Activated CD4-positive, alpha-beta memory T cell treated with anti-CD3 and anti-CD28 coated beads, Interleukin-2, amount 10 ng/mL, durations not matched to agents 7 days and 5 days (primary cell): ENCODE measurements at regions not wholly inside any gene's neighbourhood (a gene's known extent, or its start where the extent isn't known, plus 50 kb on each side); places are given as distances from the start of the nearest gene placed in this dataset.
"Not testable (repeated sequence)": the region's sequence is repeated elsewhere in the genome, so short reads cannot be mapped to it uniquely, and the experiment has no call there.

ENCODE experiments used
- CTCF ChIA-PET: fragments of 350-600 bp; sonication (Branson Sonifier 250); formaldehyde crosslinking; loops from one replicate; lab custom pipeline; 2021; ENCODE audit warnings: antibody characterized with exemption, inconsistent platforms; lab: Charles Lee
- POLR2A ChIA-PET: fragments of 350-600 bp; sonication (Branson Sonifier 250); formaldehyde crosslinking; loops from one replicate; lab custom pipeline; 2021; ENCODE audit warnings: antibody characterized with exemption; lab: Charles Lee
- DNase-seq: peaks from one replicate; pipeline ENCODE4 v3.0.0-alpha.2; 2020
- H3K27ac Mint-ChIP-seq: one replicate; pipeline ENCODE4 v1.8.0; 2021; ENCODE audit warnings: mild to moderate bottlenecking, mixed read lengths
- H3K27me3 Mint-ChIP-seq: one replicate; pipeline ENCODE4 v1.8.0; 2021; ENCODE audit warnings: mixed read lengths
- H3K36me3 Mint-ChIP-seq: one replicate; pipeline ENCODE4 v1.8.0; 2021; ENCODE audit warnings: low read depth, mixed read lengths
- H3K4me1 Mint-ChIP-seq: one replicate; pipeline ENCODE4 v1.8.0; 2021; ENCODE audit warnings: mixed read lengths
- H3K4me3 Mint-ChIP-seq: one replicate; pipeline ENCODE4 v1.8.0; 2021; ENCODE audit warnings: mild to moderate bottlenecking, mixed read lengths
- H3K9me3 Mint-ChIP-seq: one replicate; pipeline ENCODE4 v1.8.0; 2021; ENCODE audit warnings: mixed read lengths

DNA sequence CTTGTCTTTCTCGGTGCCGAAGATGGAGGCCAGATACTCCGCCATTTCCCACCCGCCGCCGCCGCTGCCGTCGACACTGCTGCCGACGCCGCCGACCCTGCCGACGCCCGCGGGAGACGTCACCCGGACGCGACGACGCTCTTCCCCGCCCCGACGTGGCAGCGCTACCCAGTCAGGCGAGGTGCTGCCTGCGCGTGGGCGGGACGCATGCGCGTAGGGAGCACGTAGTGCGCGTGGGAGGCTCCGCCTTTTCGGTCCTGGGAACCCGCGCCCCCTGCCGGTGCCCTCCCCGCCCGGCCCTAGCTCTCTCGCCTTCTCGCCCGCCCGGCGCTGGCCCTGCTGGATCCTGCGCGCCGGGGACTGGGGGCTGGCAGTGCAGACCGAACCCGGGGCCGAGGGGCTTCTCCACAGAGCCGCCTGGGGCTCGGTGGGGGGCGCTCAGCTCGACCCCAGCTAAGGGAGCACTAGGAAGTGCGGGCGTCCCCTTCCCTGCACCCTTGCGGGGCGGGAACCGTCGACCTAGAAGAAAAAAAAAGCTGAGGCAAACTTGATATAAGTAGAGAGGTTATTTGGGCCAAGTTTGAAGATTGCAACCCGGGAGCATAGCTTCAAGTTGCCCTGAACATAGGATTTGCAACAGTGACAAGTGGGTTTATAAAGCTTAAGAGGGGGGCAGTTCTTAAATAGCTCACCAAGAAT, 4022.1 kb upstream of the TPTE start:
- H3K4me1 Mint-ChIP-seq, POLR2A ChIA-PET, H3K27ac Mint-ChIP-seq, DNase-seq, CTCF ChIA-PET, H3K36me3 Mint-ChIP-seq, H3K9me3 Mint-ChIP-seq, H3K4me3 Mint-ChIP-seq, H3K27me3 Mint-ChIP-seq: not testable (repeated sequence)

DNA sequence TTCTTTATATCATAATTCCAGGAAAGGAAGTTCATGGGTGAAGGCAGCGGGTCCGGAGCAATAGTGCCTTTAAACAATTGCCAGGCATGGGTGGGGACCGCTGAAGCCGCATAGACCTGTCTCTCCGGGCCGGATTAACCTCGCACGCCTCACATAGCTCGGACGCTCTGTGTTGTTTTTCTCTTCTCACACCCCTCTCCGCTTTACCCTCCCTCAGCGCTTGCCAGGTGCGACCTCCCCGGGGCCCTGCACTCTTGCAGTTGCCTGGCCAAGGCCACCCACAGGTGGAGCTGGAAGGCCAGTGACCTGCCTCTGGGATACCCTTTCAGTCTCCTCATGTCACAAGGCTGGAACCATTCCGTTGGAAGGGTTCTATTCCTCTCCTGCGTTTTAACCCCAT, 4021.5 kb upstream of the TPTE start:
- H3K9me3 Mint-ChIP-seq, POLR2A ChIA-PET, H3K4me3 Mint-ChIP-seq, DNase-seq, H3K36me3 Mint-ChIP-seq, H3K27ac Mint-ChIP-seq, CTCF ChIA-PET, H3K27me3 Mint-ChIP-seq, H3K4me1 Mint-ChIP-seq: not testable (repeated sequence)

DNA sequence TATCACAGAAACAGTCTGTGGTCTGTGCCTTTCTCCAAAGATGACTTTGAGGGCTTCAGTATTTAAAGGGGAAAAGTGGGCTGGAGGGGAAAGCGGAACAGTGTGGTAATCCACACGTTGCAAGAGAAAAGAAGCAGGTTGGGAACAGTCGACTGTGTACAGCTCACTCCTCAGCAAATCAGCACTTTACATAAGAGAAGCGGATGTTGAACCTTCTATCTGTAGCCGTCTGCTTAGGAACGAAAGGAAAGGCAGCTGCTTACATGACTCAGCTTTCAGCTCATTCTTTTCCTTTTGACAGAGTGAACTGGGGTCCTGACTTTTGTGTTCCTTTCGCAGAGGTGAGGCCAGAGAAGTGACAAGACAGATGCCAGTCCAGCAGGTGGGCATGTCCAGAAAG, 4020.7 kb upstream of the TPTE start:
- POLR2A ChIA-PET, H3K4me3 Mint-ChIP-seq, DNase-seq, H3K36me3 Mint-ChIP-seq, CTCF ChIA-PET, H3K27me3 Mint-ChIP-seq, H3K4me1 Mint-ChIP-seq, H3K27ac Mint-ChIP-seq, H3K9me3 Mint-ChIP-seq: not testable (repeated sequence)

DNA sequence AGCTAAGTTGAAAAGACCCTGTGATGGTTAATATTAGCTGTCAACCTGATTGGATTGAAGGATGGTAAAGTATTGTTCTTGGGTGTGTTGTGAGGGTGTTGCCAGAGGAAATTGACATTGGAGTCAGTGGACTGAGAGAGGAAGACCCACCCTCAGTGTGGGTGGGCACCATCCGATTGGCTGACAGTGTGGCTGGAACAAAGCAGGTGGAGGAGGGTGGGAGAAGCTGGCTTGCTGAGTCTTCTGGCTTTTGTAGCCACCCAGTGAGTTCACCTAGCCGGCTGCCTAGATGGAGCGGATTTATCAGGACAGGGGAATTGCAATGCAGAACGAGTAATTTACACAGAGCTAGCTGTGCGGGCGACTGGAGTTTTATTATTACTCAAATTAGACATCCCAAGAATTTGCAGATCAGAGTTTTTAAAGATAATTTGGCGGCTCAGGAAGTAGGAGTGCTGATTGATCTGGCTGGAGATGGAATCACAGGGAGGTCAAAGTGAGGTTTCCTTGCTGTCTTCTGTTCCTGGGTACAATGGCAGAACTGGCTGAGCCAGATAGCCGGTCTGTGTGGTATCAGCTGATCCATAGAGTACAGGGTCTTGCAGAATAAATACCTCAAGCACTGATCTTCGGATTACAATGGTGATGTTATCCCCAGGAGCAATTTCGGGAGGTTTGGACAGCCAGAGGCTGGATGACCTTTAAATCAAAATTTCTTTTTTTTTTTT, 4015.1 kb upstream of the TPTE start:
- CTCF ChIA-PET, H3K9me3 Mint-ChIP-seq, POLR2A ChIA-PET, H3K4me3 Mint-ChIP-seq, DNase-seq, H3K27ac Mint-ChIP-seq, H3K27me3 Mint-ChIP-seq, H3K4me1 Mint-ChIP-seq, H3K36me3 Mint-ChIP-seq: not testable (repeated sequence)

DNA sequence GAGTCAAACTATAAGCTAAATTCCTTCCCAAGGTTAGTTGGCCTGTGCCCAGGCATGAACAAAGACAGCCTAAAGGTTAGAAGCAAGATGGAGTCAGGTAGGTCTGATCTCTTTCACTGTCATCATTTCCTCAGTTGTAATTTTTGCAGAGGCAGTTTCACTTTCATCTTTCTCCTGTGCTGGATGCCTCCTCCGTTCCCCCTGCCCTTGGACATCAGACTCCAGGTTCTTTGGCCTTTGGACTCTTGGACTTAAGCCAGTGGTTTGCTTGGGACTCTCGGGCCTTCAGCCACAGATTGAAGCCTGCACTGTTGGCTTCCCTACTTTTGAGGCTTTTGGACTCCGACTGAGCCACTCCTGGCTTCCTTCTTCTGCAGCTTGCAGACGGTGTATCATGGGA, 4013.8 kb upstream of the TPTE start:
- H3K27ac Mint-ChIP-seq, H3K4me3 Mint-ChIP-seq, CTCF ChIA-PET, H3K36me3 Mint-ChIP-seq, H3K4me1 Mint-ChIP-seq, DNase-seq, H3K27me3 Mint-ChIP-seq, H3K9me3 Mint-ChIP-seq, POLR2A ChIA-PET: not testable (repeated sequence)

DNA sequence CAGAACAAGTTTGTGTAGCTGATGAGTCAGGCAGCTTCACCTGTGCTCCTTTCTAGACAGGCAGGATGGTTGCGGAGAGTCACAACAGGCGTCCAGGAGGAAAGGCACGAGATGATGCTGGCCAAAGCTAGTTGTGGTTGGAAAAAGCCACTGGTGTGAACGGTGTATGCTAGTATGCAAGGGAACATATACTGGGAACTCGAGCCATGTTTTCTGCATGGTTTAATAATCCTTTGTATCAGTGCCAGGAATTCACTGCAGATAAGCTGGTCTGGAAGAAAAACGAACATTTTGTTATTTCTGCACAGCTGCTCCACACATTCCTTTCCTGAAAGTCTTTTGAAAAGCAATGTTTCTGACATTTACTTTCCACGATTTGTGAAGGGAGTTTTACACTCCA, 3999.6 kb upstream of the TPTE start:
- H3K4me1 Mint-ChIP-seq, CTCF ChIA-PET: not testable (repeated sequence)

DNA sequence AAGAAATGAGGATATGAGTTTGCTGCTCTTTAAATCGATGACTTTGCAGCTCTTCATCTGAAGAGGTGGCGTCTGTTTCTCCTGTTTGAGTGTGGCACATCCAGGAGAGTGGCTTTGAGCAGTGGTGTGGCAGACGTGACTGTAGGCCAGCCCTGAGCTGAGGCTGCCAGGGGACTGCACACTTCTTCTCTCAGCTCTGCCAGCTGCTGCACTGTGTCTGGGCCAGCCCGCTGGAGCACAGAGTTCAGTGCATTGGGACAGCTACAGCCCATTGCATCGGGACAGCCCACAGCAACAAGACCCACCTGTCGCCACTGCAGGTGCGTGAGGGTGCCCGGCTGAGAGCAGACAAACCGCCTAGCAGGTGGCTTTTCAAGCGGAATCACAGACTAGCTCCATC, 3995.2 kb upstream of the TPTE start:
- CTCF ChIA-PET, H3K4me3 Mint-ChIP-seq, H3K9me3 Mint-ChIP-seq, POLR2A ChIA-PET, DNase-seq, H3K4me1 Mint-ChIP-seq, H3K27me3 Mint-ChIP-seq, H3K36me3 Mint-ChIP-seq, H3K27ac Mint-ChIP-seq: not testable (repeated sequence)

More for the DNA sequence above, 3999.6 kb upstream of the TPTE start:
- POLR2A ChIA-PET, H3K27me3 Mint-ChIP-seq, DNase-seq, H3K4me3 Mint-ChIP-seq, H3K36me3 Mint-ChIP-seq, H3K27ac Mint-ChIP-seq, H3K9me3 Mint-ChIP-seq: not testable (repeated sequence)

DNA sequence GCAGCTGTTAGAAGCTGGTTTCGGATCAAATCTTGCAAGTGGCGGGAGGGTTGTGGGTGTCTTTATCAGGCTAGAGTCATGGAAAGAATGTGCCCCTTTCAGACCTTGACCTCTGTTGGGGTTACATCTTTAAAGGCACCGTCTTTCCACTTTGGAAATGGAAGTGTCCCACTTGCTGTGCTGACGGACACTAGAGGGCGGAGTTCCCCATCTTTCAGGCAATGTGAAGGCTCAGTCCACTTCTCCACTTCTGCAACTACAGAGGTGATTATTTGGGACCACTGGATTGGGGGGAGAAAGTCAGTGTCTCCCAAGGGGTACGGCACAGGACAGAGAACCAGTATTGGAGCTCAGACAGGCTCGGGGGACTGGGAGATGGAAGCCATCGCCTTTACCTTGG, 3990.7 kb upstream of the TPTE start:
- DNase-seq, H3K36me3 Mint-ChIP-seq, H3K4me3 Mint-ChIP-seq, H3K9me3 Mint-ChIP-seq, CTCF ChIA-PET, H3K4me1 Mint-ChIP-seq, POLR2A ChIA-PET, H3K27ac Mint-ChIP-seq, H3K27me3 Mint-ChIP-seq: not testable (repeated sequence)

DNA sequence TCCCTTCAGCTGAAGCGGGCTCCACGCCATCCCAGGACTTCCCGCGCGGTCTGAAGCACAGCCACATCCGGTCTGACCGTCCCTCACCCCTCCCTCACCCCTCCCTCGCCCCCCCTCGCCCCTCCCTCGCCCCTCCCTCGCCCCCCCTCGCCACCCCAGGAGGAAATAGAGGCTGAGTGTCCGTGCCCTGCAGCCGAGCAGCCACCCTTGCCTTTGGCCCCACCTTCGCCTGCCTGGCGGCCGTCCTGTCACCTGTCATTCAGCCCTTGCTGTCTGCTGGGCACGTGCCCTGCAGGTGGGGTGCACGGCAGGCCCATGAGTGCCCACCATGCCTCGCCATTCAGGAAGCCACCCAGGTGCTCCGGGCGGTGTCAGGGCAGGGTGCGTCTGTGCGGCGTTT, 3988.1 kb upstream of the TPTE start:
- H3K9me3 Mint-ChIP-seq, H3K4me1 Mint-ChIP-seq, POLR2A ChIA-PET, H3K4me3 Mint-ChIP-seq, H3K36me3 Mint-ChIP-seq, CTCF ChIA-PET, H3K27ac Mint-ChIP-seq, DNase-seq, H3K27me3 Mint-ChIP-seq: not testable (repeated sequence)

DNA sequence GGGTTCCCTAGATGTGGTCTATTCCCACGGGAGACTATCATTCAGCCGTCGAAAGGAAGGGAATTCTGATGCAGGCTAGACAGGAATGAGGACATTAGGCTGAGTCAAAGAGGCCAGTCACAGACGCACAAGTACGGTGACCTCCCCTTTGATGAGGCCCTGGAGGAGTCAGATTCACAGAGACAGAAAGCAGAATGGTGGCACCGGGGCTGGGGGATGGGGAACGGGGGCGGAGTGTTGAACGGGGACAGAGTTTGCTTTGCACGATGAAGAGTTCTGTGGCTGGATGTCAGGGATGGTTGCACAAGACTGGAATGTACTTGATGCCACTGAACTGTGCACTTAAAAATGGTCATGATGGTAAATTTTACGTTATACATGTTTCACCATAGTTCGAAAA, 3983.1 kb upstream of the TPTE start:
- H3K27me3 Mint-ChIP-seq, H3K9me3 Mint-ChIP-seq, H3K4me1 Mint-ChIP-seq, H3K27ac Mint-ChIP-seq, DNase-seq, CTCF ChIA-PET, POLR2A ChIA-PET, H3K4me3 Mint-ChIP-seq, H3K36me3 Mint-ChIP-seq: not testable (repeated sequence)

DNA sequence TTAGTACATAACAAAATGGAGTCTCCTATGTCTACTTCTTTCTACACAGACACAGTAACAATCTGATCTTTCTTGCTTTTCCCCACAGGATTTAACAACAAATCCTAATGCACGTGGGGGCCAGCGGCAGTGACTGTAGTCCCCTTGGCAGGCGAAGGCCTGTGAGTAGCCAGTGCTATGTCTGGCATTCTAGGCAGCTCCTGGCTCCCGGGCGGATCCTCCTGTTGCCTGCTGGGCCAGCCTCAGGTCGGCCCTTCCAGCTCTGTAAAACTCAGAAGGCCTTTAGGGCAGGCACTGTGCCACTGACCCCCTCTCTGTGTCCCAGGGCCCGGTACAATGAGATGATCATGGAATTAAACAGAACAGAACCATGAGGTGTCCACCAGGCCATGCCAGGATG, 3981.7 kb upstream of the TPTE start:
- H3K27ac Mint-ChIP-seq, H3K27me3 Mint-ChIP-seq, H3K4me1 Mint-ChIP-seq, POLR2A ChIA-PET, H3K9me3 Mint-ChIP-seq, H3K36me3 Mint-ChIP-seq, DNase-seq, CTCF ChIA-PET, H3K4me3 Mint-ChIP-seq: not testable (repeated sequence)

DNA sequence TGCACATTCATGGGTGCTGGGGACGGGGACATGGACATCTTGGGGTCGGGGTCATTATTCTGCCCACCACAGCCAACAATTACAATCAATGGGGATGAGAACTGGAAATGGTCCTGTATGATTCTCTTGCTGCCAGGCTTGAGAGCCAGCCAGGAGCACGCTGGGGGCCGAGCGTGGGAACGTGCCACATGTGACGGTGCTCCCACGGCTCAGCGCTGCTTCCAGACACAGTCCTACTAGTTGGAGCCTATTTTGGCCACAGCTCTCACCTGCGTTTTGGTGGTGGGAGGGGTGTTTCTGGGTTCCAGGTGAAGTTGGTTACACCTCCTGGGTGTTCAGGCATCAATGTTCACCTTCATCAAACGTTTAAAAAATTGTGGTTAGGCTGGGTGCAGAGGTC, 3980.3 kb upstream of the TPTE start:
- CTCF ChIA-PET, H3K27ac Mint-ChIP-seq, H3K4me3 Mint-ChIP-seq, POLR2A ChIA-PET, H3K27me3 Mint-ChIP-seq, H3K4me1 Mint-ChIP-seq, H3K36me3 Mint-ChIP-seq, H3K9me3 Mint-ChIP-seq, DNase-seq: not testable (repeated sequence)

DNA sequence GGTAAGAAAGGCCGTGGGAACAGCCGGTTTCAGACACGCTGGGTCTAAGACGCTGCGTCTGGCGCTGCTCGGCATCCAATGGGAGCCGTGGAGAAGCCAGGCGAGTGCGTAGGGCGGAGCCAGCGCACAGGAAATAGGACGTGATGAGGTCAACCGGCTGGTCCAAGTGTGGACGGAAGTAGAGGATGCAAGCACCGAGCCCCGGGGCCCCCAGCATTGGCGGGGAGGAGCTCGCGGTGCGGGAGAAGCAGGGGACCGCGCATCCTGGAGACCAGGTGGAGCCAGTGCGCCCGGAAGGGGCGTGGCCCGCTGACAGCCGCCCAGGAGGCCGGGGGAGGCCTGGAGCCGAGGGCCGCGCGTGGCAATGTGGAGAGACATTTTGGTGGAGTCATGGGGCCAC, 3976.1 kb upstream of the TPTE start:
- H3K4me1 Mint-ChIP-seq, DNase-seq, H3K27me3 Mint-ChIP-seq, CTCF ChIA-PET, H3K27ac Mint-ChIP-seq, H3K36me3 Mint-ChIP-seq, POLR2A ChIA-PET, H3K4me3 Mint-ChIP-seq, H3K9me3 Mint-ChIP-seq: not testable (repeated sequence)

DNA sequence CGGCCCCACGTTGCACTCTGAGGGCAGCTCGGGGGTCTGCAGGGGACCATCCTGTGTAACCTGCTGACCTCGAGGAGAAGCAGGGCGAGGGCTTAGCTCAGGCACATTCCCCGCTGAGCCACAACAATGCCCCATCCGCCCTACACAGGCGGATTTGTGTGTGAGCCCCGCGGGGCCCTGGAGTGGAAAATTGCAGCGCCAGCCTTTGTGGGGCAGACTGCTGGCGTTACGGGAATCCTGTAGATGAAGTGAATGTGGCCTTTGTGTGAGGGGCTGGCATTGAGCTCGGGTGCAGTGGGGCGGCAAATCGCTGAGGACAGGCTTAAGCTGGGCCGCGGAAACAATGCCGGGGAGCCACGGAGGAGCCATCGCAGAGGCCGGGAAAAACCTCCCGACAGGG, 3970.3 kb upstream of the TPTE start:
- H3K4me3 Mint-ChIP-seq, H3K27me3 Mint-ChIP-seq, H3K9me3 Mint-ChIP-seq, H3K27ac Mint-ChIP-seq, CTCF ChIA-PET, POLR2A ChIA-PET, DNase-seq, H3K4me1 Mint-ChIP-seq, H3K36me3 Mint-ChIP-seq: not testable (repeated sequence)
